GM23338 (cell line): ENCODE measurements at regions not wholly inside any gene's neighbourhood (a gene's known extent, or its start where the extent isn't known, plus 50 kb on each side); places are given as distances from the start of the nearest gene placed in this dataset.

Experiments
- ATAC-seq: fragments of 200-7000 bp; cut with Tn5 transposase; 3 replicates; pipeline ENCODE4 v1.9.1; 2020
- DNase-seq: peaks from one replicate; pipeline ENCODE4 v3.0.0-alpha.2; 2015; ENCODE audit warnings: low spot score
- H2AFZ ChIP-seq: fragments of 200-600 bp; sonication (generic); 2 replicates; pipeline ENCODE4 v1.8.0; 2016; ENCODE audit warnings: antibody characterized with exemption, mild to moderate bottlenecking, moderate library complexity
- H3F3A ChIP-seq: fragments of 200-600 bp; sonication (generic); replicated peaks from 2 replicates; pipeline ENCODE4 v1.8.0; 2017; ENCODE audit warnings: antibody characterized with exemption, mixed run types, low read depth
- H3K27ac ChIP-seq: fragments of 200-600 bp; sonication (generic); 2 replicates; pipeline ENCODE4 v1.6.1; 2016; ENCODE audit warnings: low read depth
- H3K27me3 ChIP-seq: fragments of 200-600 bp; sonication (generic); 2 replicates; pipeline ENCODE4 v1.8.0; 2016; ENCODE audit warnings: mild to moderate bottlenecking, mixed run types, moderate library complexity; ENCODE audit not compliant: insufficient read depth
- H3K36me3 ChIP-seq: fragments of 200-600 bp; sonication (generic); 2 replicates; pipeline ENCODE4 v1.8.0; 2016; ENCODE audit warnings: mild to moderate bottlenecking; ENCODE audit not compliant: insufficient read depth
- H3K4me1 ChIP-seq: fragments of 200-600 bp; sonication (generic); 2 replicates; pipeline ENCODE4 v1.8.0; 2016; ENCODE audit warnings: mild to moderate bottlenecking, moderate library complexity; ENCODE audit not compliant: insufficient read depth
- H3K4me2 ChIP-seq: fragments of 200-600 bp; sonication (generic); 2 replicates; pipeline ENCODE4 v1.7.1; 2017; ENCODE audit warnings: mixed run types
- H3K4me3 ChIP-seq: fragments of 200-600 bp; sonication (generic); 2 replicates; pipeline ENCODE4 v1.6.1; 2016; ENCODE audit warnings: mixed run types
- H3K79me2 ChIP-seq: fragments of 200-600 bp; sonication (generic); replicated peaks from 2 replicates; pipeline ENCODE4 v1.8.0; 2017; ENCODE audit warnings: mild to moderate bottlenecking; ENCODE audit not compliant: insufficient read depth
- H3K9me2 ChIP-seq: fragments of 200-600 bp; sonication (generic); 2 replicates; pipeline ENCODE4 v1.8.0; 2017; ENCODE audit not compliant: insufficient read depth
- H4K20me1 ChIP-seq: fragments of 200-600 bp; sonication (generic); replicated peaks from 2 replicates; pipeline ENCODE4 v1.8.0; 2017; ENCODE audit warnings: mild to moderate bottlenecking; ENCODE audit not compliant: insufficient read depth
- H3K27ac Mint-ChIP-seq: 2 replicates; pipeline ENCODE4 v1.8.0; 2020; ENCODE audit warnings: inconsistent platforms, mild to moderate bottlenecking, moderate library complexity, mixed read lengths
- H3K27me3 Mint-ChIP-seq: 3 replicates; pipeline ENCODE4 v1.8.0; 2022; ENCODE audit warnings: low read depth, mild to moderate bottlenecking, moderate library complexity, mixed read lengths, inconsistent platforms; ENCODE audit not compliant: insufficient read depth, poor library complexity
- H3K36me3 Mint-ChIP-seq: 3 replicates; pipeline ENCODE4 v1.8.0; 2021; ENCODE audit warnings: low read depth, mild to moderate bottlenecking, inconsistent platforms, moderate library complexity, mixed read lengths
- H3K4me1 Mint-ChIP-seq: 3 replicates; pipeline ENCODE4 v1.8.0; 2020; ENCODE audit warnings: mild to moderate bottlenecking, inconsistent platforms, mixed read lengths
- H3K4me3 Mint-ChIP-seq: 3 replicates; pipeline ENCODE4 v1.8.0; 2021; ENCODE audit warnings: moderate library complexity, mild to moderate bottlenecking, inconsistent platforms, mixed read lengths
- H3K9me3 Mint-ChIP-seq: 3 replicates; pipeline ENCODE4 v1.8.0; 2020; ENCODE audit warnings: moderate library complexity, mild to moderate bottlenecking, inconsistent platforms, mixed read lengths
- CREB1 ChIP-seq: fragments of 250-450 bp; sonication (Bioruptor Pico); IDR thresholded peaks from 2 replicates; pipeline ENCODE4 v1.5.0; 2020; ENCODE audit warnings: low read depth, mild to moderate bottlenecking, moderate library complexity
- CTCF ChIP-seq, 2 experiments: fragments of 200-600 bp in 1 of 2; sonication (generic) in 1 of 2; conservative IDR thresholded peaks; 2 replicates each; pipeline versions ENCODE4 v1.5.1 to v1.6.1; 2016 to 2017; ENCODE audit warnings: antibody characterized with exemption in 2 of 2, low read depth in 2 of 2, mild to moderate bottlenecking in 2 of 2, moderate library complexity in 1 of 2
- ETS1 ChIP-seq: IDR thresholded peaks from 2 replicates; pipeline ENCODE4 v1.6.1; 2016; ENCODE audit warnings: antibody characterized with exemption
- EZH2 ChIP-seq: fragments of 200-600 bp; sonication (generic); IDR thresholded peaks from one replicate; pipeline ENCODE4 v1.8.0; 2017; ENCODE audit warnings: antibody characterized with exemption, mild to moderate bottlenecking, low read depth; ENCODE audit not compliant: unreplicated experiment
- EZH2phosphoT487 ChIP-seq: fragments of 200-600 bp; sonication (generic); IDR thresholded peaks from one replicate; pipeline ENCODE4 v1.8.1; 2018; ENCODE audit warnings: antibody characterized with exemption; ENCODE audit not compliant: unreplicated experiment
- NANOG ChIP-seq: IDR thresholded peaks from 2 replicates; pipeline ENCODE4 v1.6.1; 2016; ENCODE audit warnings: antibody characterized with exemption, borderline replicate concordance
- POLR2AphosphoS5 ChIP-seq: IDR thresholded peaks from 2 replicates; pipeline ENCODE4 v1.6.1; 2016; ENCODE audit warnings: antibody characterized with exemption, low read depth
- REST ChIP-seq: IDR thresholded peaks from one replicate; pipeline ENCODE4 v1.6.1; 2018; ENCODE audit warnings: antibody characterized with exemption; ENCODE audit not compliant: unreplicated experiment
- STAT1 ChIP-seq: IDR thresholded peaks from one replicate; pipeline ENCODE4 v1.6.1; 2016; ENCODE audit warnings: antibody characterized with exemption; ENCODE audit not compliant: unreplicated experiment
- ZNF114 ChIP-seq: fragments of 250-450 bp; sonication (Bioruptor Pico); IDR thresholded peaks from 2 replicates; pipeline ENCODE4 v1.5.0; 2020; ENCODE audit warnings: mild to moderate bottlenecking, moderate library complexity

- TF ChIP-seq CTCF (conservative IDR thresholded peaks at IDR 0.05; ENCODE audit: low read depth in 2 of 2) (no peak), ZNF114 (no peak), EZH2 (no peak), STAT1 (no peak), NANOG (no peak), ETS1 (no peak), REST (no peak), CREB1 (CRISPR knock-in tag) (no peak)
Measured at GRCh38 chr3:56867671-56868070, 65.9 kb upstream of the ARHGEF3 start (continued).

GRCh38 chr3:56864918-56865524, 63.3 kb upstream of the ARHGEF3 start:
- Mint-ChIP-seq H3K27me3 (peaks cover 1% of the 10 kb centered on the region), H3K4me3 (no peak overlapping the region), H3K4me1 (peaks cover 8% of the 10 kb centered on the region), H3K36me3 (no peaks in the 10 kb centered on the region), H3K9me3 (no peaks in the 10 kb centered on the region), H3K27ac (no peak overlapping the region)
- H3K4me2 ChIP-seq, result no peak overlapping the region
- H3K4me3 ChIP-seq, result no peak overlapping the region
- no peaks in the 10 kb centered on the region for H3F3A ChIP-seq
- no peaks in the 10 kb centered on the region; the same call in 1 of the 2 replicates for H3K4me1 ChIP-seq
- no peaks in the 10 kb centered on the region for H3K27me3 ChIP-seq
- H2AFZ ChIP-seq, result no peak overlapping the region
- no peak for ATAC-seq
- H3K79me2 ChIP-seq, result no peaks in the 10 kb centered on the region
- no peaks in the 10 kb centered on the region for H3K36me3 ChIP-seq
- no peak overlapping the region for H3K27ac ChIP-seq
- H3K9me2 ChIP-seq, result no peaks in the 10 kb centered on the region
- H4K20me1 ChIP-seq, result no peaks in the 10 kb centered on the region; the same call in 1 of the 2 replicates
- DNase-seq, result no peak
- TF ChIP-seq EZH2phosphoT487, result no peak
- TF ChIP-seq ZNF114, result no peak
- TF ChIP-seq EZH2, result no peak
- TF ChIP-seq STAT1, result no peak
- TF ChIP-seq POLR2AphosphoS5, result no peak
- no peak for TF ChIP-seq ETS1
- TF ChIP-seq CTCF (conservative IDR thresholded peaks at IDR 0.05; ENCODE audit: low read depth in 2 of 2), result no peak
